PFSK-1 (cell line): ENCODE measurements at regions not wholly inside any gene's neighbourhood (a gene's known extent, or its start where the extent isn't known, plus 50 kb on each side); places are given as distances from the start of the nearest gene placed in this dataset.

Source experiments
- FOXP2 ChIP-seq: optimal IDR thresholded peaks from 2 replicates; pipeline ENCODE3; 2011; ENCODE audit warnings: borderline replicate concordance, control low read depth, inconsistent platforms; ENCODE audit not compliant: insufficient read depth; ENCODE audit errors: extremely low read length, extremely low read depth
- POLR2AphosphoS5 ChIP-seq: IDR thresholded peaks from 2 replicates; pipeline ENCODE4 v1.6.1; 2012; ENCODE audit warnings: low read depth, mild to moderate bottlenecking, control low read depth, low read length, moderate library complexity
- REST ChIP-seq, 2 experiments: IDR thresholded peaks; 2 replicates each; pipeline versions ENCODE4 v1.6.1 to v1.8.0; 2011 to 2012; ENCODE audit warnings: low read depth in 2 of 2, low read length in 2 of 2, control low read depth in 1 of 2, inconsistent platforms in 1 of 2, mild to moderate bottlenecking in 1 of 2, moderate library complexity in 1 of 2; ENCODE audit not compliant: insufficient read depth in 1 of 2
- SIN3A ChIP-seq: IDR thresholded peaks from 2 replicates; pipeline ENCODE4 v1.6.1; 2012; ENCODE audit warnings: mild to moderate bottlenecking, low read length, moderate library complexity, borderline replicate concordance; ENCODE audit not compliant: insufficient read depth
- TAF1 ChIP-seq: IDR thresholded peaks from 2 replicates; pipeline ENCODE4 v1.6.1; 2012; ENCODE audit warnings: low read length, control low read depth, borderline replicate concordance; ENCODE audit not compliant: insufficient read depth

GRCh38 chr20:7702141-7702540 lies 238.1 kb downstream of the HAO1 start:
- no peak for TF ChIP-seq REST (IDR thresholded peaks at IDR 0.05; ENCODE audit: insufficient read depth in 1 of 2, low read depth in 2 of 2, low read length in 2 of 2)
- no peak for TF ChIP-seq POLR2AphosphoS5
- no peak for TF ChIP-seq FOXP2
- no peak for TF ChIP-seq TAF1
- TF ChIP-seq SIN3A = no peak

DNA sequence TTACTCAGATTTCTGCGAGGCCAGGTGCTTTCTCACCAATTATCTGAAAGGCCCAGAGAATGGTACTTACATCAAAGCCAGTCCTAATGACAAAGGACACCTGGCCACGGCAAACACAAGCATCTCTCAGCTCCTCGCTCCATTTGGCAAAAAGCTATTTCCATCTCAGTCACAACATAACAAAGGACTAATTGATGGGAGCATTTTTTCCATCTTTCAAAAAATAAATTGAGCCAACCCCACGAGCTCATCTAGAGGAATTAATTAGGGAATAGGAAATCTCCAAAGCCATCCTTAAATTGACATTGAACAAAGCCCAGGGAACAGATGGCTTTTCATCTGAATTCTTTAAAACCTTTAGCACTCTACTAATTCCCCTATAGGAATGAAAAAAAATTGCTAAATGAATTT lies 236.7 kb downstream of the HAO1 start:
- TF ChIP-seq FOXP2 = no peak
- no peak for TF ChIP-seq POLR2AphosphoS5
- TF ChIP-seq TAF1 = no peak
- no peak for TF ChIP-seq REST (IDR thresholded peaks at IDR 0.05; ENCODE audit: insufficient read depth in 1 of 2, low read depth in 2 of 2, low read length in 2 of 2)
- TF ChIP-seq SIN3A = no peak

GRCh38 chr20:7703996-7704395 lies 236.3 kb downstream of the HAO1 start:
- no peak for TF ChIP-seq TAF1

- TF ChIP-seq SIN3A = no peak
- TF ChIP-seq REST (IDR thresholded peaks at IDR 0.05; ENCODE audit: insufficient read depth in 1 of 2, low read depth in 2 of 2, low read length in 2 of 2) = no peak
- TF ChIP-seq FOXP2 = no peak
- no peak for TF ChIP-seq POLR2AphosphoS5
- no peak for TF ChIP-seq TAF1
Measured at GRCh38 chr20:7708112-7708511, 232.1 kb downstream of the HAO1 start.

- TF ChIP-seq SIN3A (no peak), POLR2AphosphoS5 (no peak), TAF1 (no peak), FOXP2 (no peak), REST (IDR thresholded peaks at IDR 0.05; ENCODE audit: insufficient read depth in 1 of 2, low read depth in 2 of 2, low read length in 2 of 2) (no peak)
Measured at GRCh38 chr20:7708782-7709181, 231.5 kb downstream of the HAO1 start.
